Esophagus squamous epithelium (tissue), 5 donors: ENCODE measurements at regions not wholly inside any gene's neighbourhood (a gene's known extent, or its start where the extent isn't known, plus 50 kb on each side); places are given as distances from the start of the nearest gene placed in this dataset.

Source experiments
- DNase-seq: peaks from one replicate; lab custom pipeline; 2025; lab: John Stamatoyannopoulos, UW
- H3K27ac ChIP-seq, 4 donors: fragments of 200-600 bp; sonication (generic); one replicate each; pipeline ENCODE4 v1.5.1; 2016 to 2019; ENCODE audit warnings: mild to moderate bottlenecking in 1 of 4
- H3K27me3 ChIP-seq, 4 donors: fragments of 200-600 bp; sonication (generic); 1 replicate in 3 of 4; 2 replicates in 1 of 4; pipeline versions ENCODE4 v1.5.1 to v1.6.0; 2017 to 2021; ENCODE audit warnings: antibody characterized with exemption in 1 of 4
- H3K36me3 ChIP-seq, 3 donors: fragments of 200-600 bp; sonication (generic); one replicate each; pipeline ENCODE4 v1.5.1; 2016 to 2019
- H3K4me1 ChIP-seq, 3 donors: fragments of 200-600 bp; sonication (generic); one replicate each; pipeline ENCODE4 v1.5.1; 2017 to 2019
- H3K4me3 ChIP-seq, 4 donors: fragments of 200-600 bp; sonication (generic); 1 replicate in 3 of 4; 2 replicates in 1 of 4; pipeline ENCODE4 v1.5.1; 2016 to 2019; ENCODE audit warnings: mild to moderate bottlenecking in 2 of 4, moderate library complexity in 1 of 4
- H3K9me3 ChIP-seq, 3 donors: fragments of 200-600 bp; sonication (generic); one replicate each; pipeline ENCODE4 v1.5.1; 2016 to 2019
- POLR2A ChIP-seq, 4 donors: fragments of 450-650 bp; IDR thresholded peaks; one replicate each; pipeline ENCODE4 v1.6.1; 2017; ENCODE audit warnings: antibody characterized with exemption in 4 of 4, mild to moderate bottlenecking in 4 of 4, moderate library complexity in 3 of 4
- WGBS, 2 donors: methylation state at CpG; one replicate each; pipeline ENCODE4 v1.1.5; 2018; 5-methylcytosine and 5-hydroxymethylcytosine counted together
- intact Hi-C: fragments of 100-400 bp; cut with DNase I; formaldehyde crosslinking; loops from one replicate; pipeline ENCODE4 v1.15.0; 2022
- TF ChIP-seq, protein P1 (sequence below), 6 experiments: fragments of 450-650 bp in 4 of 6; fragments of 200-600 bp in 2 of 6; sonication (generic) in 2 of 6; IDR thresholded peaks; one replicate each; pipeline ENCODE4 v1.5.1; 2016 to 2019; ENCODE audit warnings: antibody characterized with exemption in 6 of 6, mild to moderate bottlenecking in 4 of 6, moderate library complexity in 4 of 6
- donor health status: DM: yes; HTN: yes; CAD: no.

DNA sequence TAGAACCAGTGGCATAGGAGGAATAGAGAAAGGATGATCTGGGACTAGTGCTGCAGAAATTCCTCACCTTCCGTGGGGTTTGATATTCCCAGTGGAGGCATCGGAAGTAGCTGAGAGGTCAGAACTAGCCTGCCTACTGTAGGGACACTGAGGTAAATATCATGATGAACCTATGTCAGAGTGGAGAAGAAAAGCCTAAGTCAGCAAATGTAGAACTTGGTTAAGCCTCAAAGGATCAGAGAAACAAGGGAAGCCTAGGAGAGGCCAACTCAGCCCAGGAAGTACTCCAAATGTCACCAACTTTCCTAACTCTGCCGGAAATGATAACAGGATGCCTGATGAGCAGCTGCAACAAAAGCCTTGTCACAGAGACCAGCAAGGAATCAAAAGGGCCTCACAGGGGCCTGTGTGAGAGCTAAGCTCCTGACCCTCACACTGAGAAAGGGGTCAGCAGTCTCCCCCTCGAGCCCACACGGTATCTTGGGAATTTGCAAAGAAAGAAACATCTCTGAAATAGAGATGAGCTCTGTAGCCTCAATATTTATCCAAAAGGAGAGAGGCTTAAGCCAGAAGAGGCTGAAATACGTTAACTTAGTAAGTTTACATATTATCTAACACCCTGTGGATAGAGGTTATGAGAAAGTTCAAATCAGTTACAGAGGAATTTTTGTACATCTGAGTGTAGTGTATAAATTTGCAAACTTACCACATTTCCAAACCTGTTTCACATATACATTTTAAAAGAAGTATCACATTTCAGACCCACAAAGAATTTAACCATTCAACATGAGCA is 1064.3 kb downstream of the DIAPH3 start:
- Histone ChIP-seq H3K27ac (no peak overlapping the region), H3K9me3 (no peaks in the 10 kb centered on the region), H3K27me3 (no peaks in the 10 kb centered on the region), H3K4me3 (no peak overlapping the region), H3K36me3 (no peaks in the 10 kb centered on the region), H3K4me1 (no peaks in the 10 kb centered on the region)
- intact Hi-C loops = no loop called here
- TF ChIP-seq POLR2A (IDR thresholded peaks at IDR 0.05) = no peak
- TF ChIP-seq, protein P1, sequence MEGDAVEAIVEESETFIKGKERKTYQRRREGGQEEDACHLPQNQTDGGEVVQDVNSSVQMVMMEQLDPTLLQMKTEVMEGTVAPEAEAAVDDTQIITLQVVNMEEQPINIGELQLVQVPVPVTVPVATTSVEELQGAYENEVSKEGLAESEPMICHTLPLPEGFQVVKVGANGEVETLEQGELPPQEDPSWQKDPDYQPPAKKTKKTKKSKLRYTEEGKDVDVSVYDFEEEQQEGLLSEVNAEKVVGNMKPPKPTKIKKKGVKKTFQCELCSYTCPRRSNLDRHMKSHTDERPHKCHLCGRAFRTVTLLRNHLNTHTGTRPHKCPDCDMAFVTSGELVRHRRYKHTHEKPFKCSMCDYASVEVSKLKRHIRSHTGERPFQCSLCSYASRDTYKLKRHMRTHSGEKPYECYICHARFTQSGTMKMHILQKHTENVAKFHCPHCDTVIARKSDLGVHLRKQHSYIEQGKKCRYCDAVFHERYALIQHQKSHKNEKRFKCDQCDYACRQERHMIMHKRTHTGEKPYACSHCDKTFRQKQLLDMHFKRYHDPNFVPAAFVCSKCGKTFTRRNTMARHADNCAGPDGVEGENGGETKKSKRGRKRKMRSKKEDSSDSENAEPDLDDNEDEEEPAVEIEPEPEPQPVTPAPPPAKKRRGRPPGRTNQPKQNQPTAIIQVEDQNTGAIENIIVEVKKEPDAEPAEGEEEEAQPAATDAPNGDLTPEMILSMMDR (IDR thresholded peaks at IDR 0.05) = no peak
- WGBS, 2 donors = 50 to 65% methylated on average over 6 of the region's 6 CpGs
- DNase-seq = no peak

- DNase-seq = no peak
- 17 to 30% methylated on average over 4 of the region's 4 CpGs for WGBS, 2 donors
Observed at GRCh38 chr13:59103004-59103768, 1060.5 kb downstream of the DIAPH3 start.

DNA sequence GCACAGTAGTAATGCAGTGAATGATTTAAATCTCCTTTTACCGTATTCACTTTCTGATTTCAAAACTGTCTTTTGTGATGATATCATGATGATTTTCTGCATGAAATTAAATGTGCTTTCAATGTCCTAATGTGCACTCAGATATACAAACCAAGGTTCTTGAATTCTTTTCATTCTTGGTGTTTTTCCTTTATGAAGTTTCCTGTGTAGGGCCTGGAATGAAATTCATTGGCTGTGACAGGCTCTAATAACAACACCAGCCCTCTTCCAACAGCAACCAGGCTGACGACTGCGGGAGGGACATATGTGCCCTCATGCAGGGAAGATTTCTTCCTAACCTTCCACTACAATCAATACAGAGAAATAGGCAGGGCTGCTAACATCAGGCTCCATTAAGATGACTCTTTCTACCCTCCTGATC is 1052.0 kb downstream of the DIAPH3 start:
- Histone ChIP-seq H3K27me3 (no peaks in the 10 kb centered on the region), H3K9me3 (no peaks in the 10 kb centered on the region), H3K4me1 (no peaks in the 10 kb centered on the region), H3K4me3 (no peak overlapping the region), H3K36me3 (no peaks in the 10 kb centered on the region), H3K27ac (peak overlapping the region in 2 of 4 donors; percentile 1 to 3)
- WGBS, 2 donors = 27 to 49% methylated on average over 2 of the region's 3 CpGs
- intact Hi-C loops = no loop called here
- DNase-seq = no peak
- TF ChIP-seq, protein P1 (IDR thresholded peaks at IDR 0.05) = no peak
- TF ChIP-seq POLR2A (IDR thresholded peaks at IDR 0.05) = no peak

More at GRCh38 chr13:59103004-59103768, 1060.5 kb downstream of the DIAPH3 start:
- Histone ChIP-seq H3K27me3 (no peaks in the 10 kb centered on the region), H3K4me1 (no peaks in the 10 kb centered on the region), H3K36me3 (no peaks in the 10 kb centered on the region), H3K4me3 (no peak overlapping the region), H3K27ac (no peak overlapping the region), H3K9me3 (no peaks in the 10 kb centered on the region)
- intact Hi-C loops = no loop called here
- no peak for TF ChIP-seq POLR2A (IDR thresholded peaks at IDR 0.05)
- TF ChIP-seq, protein P1 (IDR thresholded peaks at IDR 0.05) = no peak

DNA sequence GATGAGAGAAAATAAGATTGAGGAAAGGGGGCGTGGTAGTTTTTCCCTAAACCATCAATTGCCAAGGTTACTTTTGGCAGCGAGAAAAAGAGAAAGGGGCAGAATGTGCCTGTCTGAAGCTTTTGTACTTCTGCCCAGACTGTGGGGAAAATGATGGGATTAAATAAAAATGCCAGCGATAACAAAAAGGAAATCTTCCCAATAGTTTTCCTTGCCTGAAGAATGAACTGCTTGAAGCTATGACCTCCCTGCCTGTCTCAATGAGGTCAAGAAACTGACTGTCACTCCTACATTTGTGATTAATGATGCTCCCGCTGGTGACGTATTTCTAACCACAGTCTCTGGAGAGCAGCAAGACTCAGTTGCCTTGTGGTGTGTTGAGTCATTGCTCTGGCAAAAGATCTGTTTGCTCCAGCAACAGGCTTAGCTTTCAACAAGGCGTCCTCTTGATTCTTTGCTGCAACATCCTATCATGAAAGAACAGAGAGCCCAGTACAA is 1051.5 kb downstream of the DIAPH3 start:
- Histone ChIP-seq H3K4me1 (no peaks in the 10 kb centered on the region), H3K4me3 (no peak overlapping the region), H3K36me3 (no peaks in the 10 kb centered on the region), H3K27ac (peak overlapping the region in 2 of 4 donors; percentile 1 to 3), H3K27me3 (no peaks in the 10 kb centered on the region), H3K9me3 (no peaks in the 10 kb centered on the region)
- TF ChIP-seq, protein P1 (IDR thresholded peaks at IDR 0.05) = no peak
- TF ChIP-seq POLR2A (IDR thresholded peaks at IDR 0.05) = no peak
- intact Hi-C loops = no loop called here
- 29 to 30% methylated on average over 6 of the region's 6 CpGs for WGBS, 2 donors
- DNase-seq = no peak

DNA sequence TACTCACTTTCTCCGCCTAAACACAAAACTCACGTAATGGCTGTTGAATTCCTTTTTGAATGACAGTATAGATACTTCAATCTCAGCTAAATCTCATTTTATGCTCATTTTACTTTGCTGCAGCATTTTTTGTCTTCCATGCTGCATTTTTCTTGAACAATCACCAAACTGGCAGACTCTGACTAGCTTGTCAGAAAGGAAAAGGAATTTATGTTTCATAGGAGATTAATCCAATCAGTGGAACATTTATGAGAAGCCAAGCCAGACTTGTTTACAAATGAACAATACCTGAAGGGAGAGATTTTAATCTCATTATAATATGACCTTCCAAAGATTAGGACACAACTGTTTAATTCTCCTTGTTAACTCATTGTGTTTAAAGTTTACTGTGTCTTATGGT is 1044.3 kb downstream of the DIAPH3 start:
- TF ChIP-seq, protein P1 (IDR thresholded peaks at IDR 0.05) = no peak
- no peak for TF ChIP-seq POLR2A (IDR thresholded peaks at IDR 0.05)
- WGBS, 2 donors = 45 to 50% methylated on average over 2 of the region's 2 CpGs
- no peak overlapping the region for H3K27ac ChIP-seq
- H3K4me3 ChIP-seq = no peak overlapping the region
- no peak for DNase-seq
- no peaks in the 10 kb centered on the region for H3K4me1 ChIP-seq
- no peaks in the 10 kb centered on the region for H3K27me3 ChIP-seq
- no peaks in the 10 kb centered on the region for H3K36me3 ChIP-seq
- H3K9me3 ChIP-seq = no peaks in the 10 kb centered on the region
- intact Hi-C loops = no loop called here
